CD14-positive monocyte (primary cell): ENCODE measurements at regions not wholly inside any gene's neighbourhood (a gene's known extent, or its start where the extent isn't known, plus 50 kb on each side); places are given as distances from the start of the nearest gene placed in this dataset.

Experiments used
- DNase-seq, 3 donors: peaks; one replicate each; pipeline ENCODE4 v3.0.0-alpha.2; 2011 to 2022
- H2AFZ ChIP-seq: 2 replicates; pipeline ENCODE4 v1.6.0; 2012; ENCODE audit warnings: mild to moderate bottlenecking, low read depth, low read length, inconsistent platforms; ENCODE audit not compliant: insufficient read depth, poor library complexity, severe bottlenecking
- H3K27ac ChIP-seq, 2 donors: 1 replicate in 1 of 2; 2 replicates in 1 of 2; pipeline ENCODE4 v1.5.1; 2012 to 2013; ENCODE audit warnings: low read length in 2 of 2, control low read depth in 1 of 2, inconsistent platforms in 1 of 2, low read depth in 1 of 2, mild to moderate bottlenecking in 1 of 2
- H3K27me3 ChIP-seq, 2 donors: one replicate each; pipeline versions ENCODE4 v1.6.0 to v1.6.1; 2011 to 2013; ENCODE audit warnings: low read length in 2 of 2; ENCODE audit not compliant: control insufficient read depth in 2 of 2, insufficient read depth in 2 of 2
- H3K36me3 ChIP-seq, 2 donors: replicated peaks in 1 of 2; 1 replicate in 1 of 2; 2 replicates in 1 of 2; pipeline versions ENCODE4 v1.5.1 to v1.6.1; 2012 to 2013; ENCODE audit warnings: low read length in 2 of 2, control low read depth in 1 of 2, inconsistent platforms in 1 of 2, mild to moderate bottlenecking in 1 of 2; ENCODE audit not compliant: insufficient read depth in 2 of 2, control insufficient read depth in 1 of 2
- H3K4me1 ChIP-seq, 2 donors: 1 replicate in 1 of 2; 2 replicates in 1 of 2; pipeline versions ENCODE4 v1.5.1 to v1.6.1; 2012 to 2013; ENCODE audit warnings: low read length in 2 of 2, control low read depth in 1 of 2, inconsistent platforms in 1 of 2, mild to moderate bottlenecking in 1 of 2, moderate library complexity in 1 of 2; ENCODE audit not compliant: insufficient read depth in 2 of 2, control insufficient read depth in 1 of 2
- H3K4me2 ChIP-seq: replicated peaks from 2 replicates; pipeline ENCODE3; 2012; ENCODE audit warnings: low read length, moderate library complexity, mild to moderate bottlenecking; ENCODE audit not compliant: poor library complexity, severe bottlenecking; ENCODE audit errors: extremely low read depth
- H3K4me3 ChIP-seq, 3 experiments: fragments of 200-600 bp in 1 of 3; sonication (generic) in 1 of 3; replicated peaks in 1 of 3; 1 replicate in 2 of 3; 2 replicates in 1 of 3; pipeline ENCODE4 v1.5.1; 2011 to 2013; ENCODE audit warnings: low read length in 3 of 3, mild to moderate bottlenecking in 3 of 3, control low read depth in 2 of 3, low read depth in 2 of 3, inconsistent platforms in 1 of 3, moderate library complexity in 1 of 3
- H3K79me2 ChIP-seq: 2 replicates; pipeline ENCODE4 v1.6.0; 2012; ENCODE audit warnings: mild to moderate bottlenecking, control low read depth, inconsistent platforms, low read length, moderate library complexity; ENCODE audit not compliant: insufficient read depth
- H3K9ac ChIP-seq: 2 replicates; pipeline ENCODE4 v1.6.0; 2017; ENCODE audit warnings: low read length, mild to moderate bottlenecking; ENCODE audit not compliant: insufficient read depth, poor library complexity, severe bottlenecking
- H3K9me3 ChIP-seq, 2 donors: replicated peaks in 1 of 2; 1 replicate in 1 of 2; 2 replicates in 1 of 2; pipeline versions ENCODE4 v1.5.1 to v1.6.1; 2012 to 2013; ENCODE audit warnings: low read length in 2 of 2, control low read depth in 1 of 2; ENCODE audit not compliant: control insufficient read depth in 1 of 2, insufficient read depth in 1 of 2
- H4K20me1 ChIP-seq: 2 replicates; pipeline ENCODE4 v1.6.0; 2012; ENCODE audit warnings: mild to moderate bottlenecking, low read length, control low read depth, moderate library complexity; ENCODE audit not compliant: insufficient read depth
- H3K27ac Mint-ChIP-seq, 7 donors: one replicate each; pipeline ENCODE4 v1.8.0; 2020; ENCODE audit warnings: mild to moderate bottlenecking in 7 of 7, mixed read lengths in 7 of 7, moderate library complexity in 6 of 7, inconsistent platforms in 2 of 7
- H3K27me3 Mint-ChIP-seq, 3 donors: one replicate each; pipeline ENCODE4 v1.8.0; 2021 to 2022; ENCODE audit warnings: low read depth in 3 of 3, mild to moderate bottlenecking in 3 of 3, mixed read lengths in 3 of 3, moderate library complexity in 3 of 3, inconsistent platforms in 1 of 3
- H3K36me3 Mint-ChIP-seq, 2 donors: one replicate each; pipeline ENCODE4 v1.8.0; 2020; ENCODE audit warnings: mixed read lengths in 2 of 2, inconsistent platforms in 1 of 2, mild to moderate bottlenecking in 1 of 2
- H3K4me1 Mint-ChIP-seq: one replicate; pipeline ENCODE4 v1.8.0; 2020; ENCODE audit warnings: mild to moderate bottlenecking, mixed read lengths
- H3K4me3 Mint-ChIP-seq, 2 donors: one replicate each; pipeline ENCODE4 v1.8.0; 2020; ENCODE audit warnings: mild to moderate bottlenecking in 2 of 2, mixed read lengths in 2 of 2, moderate library complexity in 1 of 2
- H3K9me3 Mint-ChIP-seq, 7 donors: one replicate each; pipeline ENCODE4 v1.8.0; 2020 to 2022; ENCODE audit warnings: mixed read lengths in 7 of 7, mild to moderate bottlenecking in 6 of 7, moderate library complexity in 6 of 7, inconsistent platforms in 2 of 7
- WGBS: methylation state at CpG from one replicate; pipeline ENCODE4 v1.1.5; 2013; ENCODE audit warnings: missing lambda C conversion rate; ENCODE audit not compliant: insufficient coverage; 5-methylcytosine and 5-hydroxymethylcytosine counted together
- intact Hi-C, 2 donors: fragments of 100-400 bp; cut with micrococcal nuclease; formaldehyde crosslinking; loops; one replicate each; pipeline versions ENCODE4 v1.15.0 to v1.15.1; 2023
- TF ChIP-seq, protein P1 (sequence below): fragments of 200-600 bp; IDR thresholded peaks from one replicate; pipeline ENCODE4 v1.8.0; 2022; ENCODE audit warnings: antibody characterized with exemption, mild to moderate bottlenecking

DNA sequence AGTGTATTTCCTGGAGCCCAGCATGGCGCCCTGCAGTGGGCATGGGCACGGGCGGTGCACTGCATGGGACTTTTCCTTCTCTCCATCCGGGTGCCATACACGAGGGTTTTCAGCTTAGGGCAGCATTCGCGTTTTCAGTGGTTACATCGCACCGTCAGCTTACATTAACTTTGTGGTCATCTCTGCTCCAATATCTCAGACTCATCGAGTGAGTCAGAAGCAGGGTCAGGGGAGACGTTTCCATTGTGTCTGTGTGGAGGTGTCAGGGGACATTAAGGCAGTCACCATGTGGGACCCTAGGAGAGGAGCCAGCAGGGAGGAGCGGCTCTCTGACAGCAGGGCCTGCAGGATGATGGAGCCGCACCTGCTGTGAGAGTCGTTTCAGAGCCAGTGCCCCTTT is 541.0 kb downstream of the FGF9 start:
- Histone ChIP-seq H3K4me2 (no peak overlapping the region), H3K79me2 (no peaks in the 10 kb centered on the region), H3K4me3 (no peak overlapping the region), H3K9ac (no peak overlapping the region), H3K36me3 (no peaks in the 10 kb centered on the region), H3K4me1 (no peaks in the 10 kb centered on the region), H3K9me3 (peaks cover under 1 to 2% of the 10 kb centered on the region in 2 donors), H4K20me1 (no peaks in the 10 kb centered on the region), H3K27ac (no peak overlapping the region), H3K27me3 (no peaks in the 10 kb centered on the region), H2AFZ (no peak overlapping the region)
- Mint-ChIP-seq H3K4me3 (no peak overlapping the region), H3K27me3 (peaks cover 0 to 2% (median 1%) of the 10 kb centered on the region in 3 donors), H3K4me1 (peaks cover 3% of the 10 kb centered on the region), H3K9me3 (peaks cover 10 to 26% (median 14%) of the 10 kb centered on the region in 7 donors), H3K27ac (no peak overlapping the region), H3K36me3 (no peaks in the 10 kb centered on the region)
- intact Hi-C loops, result no loop called here
- WGBS, result 93% methylated on average over 11 of the region's 14 CpGs
- TF ChIP-seq, protein P1, sequence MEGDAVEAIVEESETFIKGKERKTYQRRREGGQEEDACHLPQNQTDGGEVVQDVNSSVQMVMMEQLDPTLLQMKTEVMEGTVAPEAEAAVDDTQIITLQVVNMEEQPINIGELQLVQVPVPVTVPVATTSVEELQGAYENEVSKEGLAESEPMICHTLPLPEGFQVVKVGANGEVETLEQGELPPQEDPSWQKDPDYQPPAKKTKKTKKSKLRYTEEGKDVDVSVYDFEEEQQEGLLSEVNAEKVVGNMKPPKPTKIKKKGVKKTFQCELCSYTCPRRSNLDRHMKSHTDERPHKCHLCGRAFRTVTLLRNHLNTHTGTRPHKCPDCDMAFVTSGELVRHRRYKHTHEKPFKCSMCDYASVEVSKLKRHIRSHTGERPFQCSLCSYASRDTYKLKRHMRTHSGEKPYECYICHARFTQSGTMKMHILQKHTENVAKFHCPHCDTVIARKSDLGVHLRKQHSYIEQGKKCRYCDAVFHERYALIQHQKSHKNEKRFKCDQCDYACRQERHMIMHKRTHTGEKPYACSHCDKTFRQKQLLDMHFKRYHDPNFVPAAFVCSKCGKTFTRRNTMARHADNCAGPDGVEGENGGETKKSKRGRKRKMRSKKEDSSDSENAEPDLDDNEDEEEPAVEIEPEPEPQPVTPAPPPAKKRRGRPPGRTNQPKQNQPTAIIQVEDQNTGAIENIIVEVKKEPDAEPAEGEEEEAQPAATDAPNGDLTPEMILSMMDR, result no peak
- no peak for DNase-seq

DNA sequence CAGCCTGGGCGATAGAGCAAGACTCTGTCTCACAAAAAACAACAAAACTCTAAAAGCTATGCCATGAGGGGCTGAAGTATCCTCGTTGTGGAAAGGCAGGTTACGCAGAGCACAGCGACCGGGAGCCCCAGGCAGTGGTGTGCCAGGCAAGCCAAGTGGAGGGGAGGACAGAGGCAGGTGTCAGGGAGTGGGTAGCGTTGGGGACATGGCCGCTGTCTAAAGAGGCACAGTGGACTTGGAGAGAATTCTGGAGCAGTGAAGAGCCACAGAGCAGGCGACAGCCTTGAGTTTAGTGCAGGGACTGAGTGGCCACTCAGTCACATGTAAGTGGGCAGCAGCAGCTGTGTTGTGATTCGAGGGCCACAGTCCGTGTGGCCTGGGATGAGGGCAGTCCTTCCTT is 541.7 kb downstream of the FGF9 start:
- DNase-seq, result no peak
- Histone ChIP-seq H3K9ac (no peak overlapping the region), H3K36me3 (no peaks in the 10 kb centered on the region), H2AFZ (no peak overlapping the region), H4K20me1 (no peaks in the 10 kb centered on the region), H3K9me3 (peaks cover 0 to 2% of the 10 kb centered on the region in 2 donors), H3K79me2 (no peaks in the 10 kb centered on the region), H3K27ac (no peak overlapping the region), H3K4me2 (no peak overlapping the region), H3K4me1 (no peaks in the 10 kb centered on the region), H3K27me3 (no peaks in the 10 kb centered on the region), H3K4me3 (no peak overlapping the region)
- H3K4me1 Mint-ChIP-seq, result peaks cover 3% of the 10 kb centered on the region
- no peak overlapping the region for H3K4me3 Mint-ChIP-seq
- H3K36me3 Mint-ChIP-seq, result no peaks in the 10 kb centered on the region
- WGBS, result 88% methylated on average over 9 of the region's 10 CpGs
- intact Hi-C loops, result no loop called here
- TF ChIP-seq, protein P1, result no peak
- H3K9me3 Mint-ChIP-seq, result peaks cover 5 to 26% (median 14%) of the 10 kb centered on the region in 7 donors
- H3K27ac Mint-ChIP-seq, result peak overlapping the region in 3 of 7 donors; percentile 47 to 53 (median 47)
- peaks cover 0 to 2% (median 1%) of the 10 kb centered on the region in 3 donors for H3K27me3 Mint-ChIP-seq
